ENCODE measurements at regions not wholly inside any gene's neighbourhood (a gene's known extent, or its start where the extent isn't known, plus 50 kb on each side); places are given as distances from the start of the nearest gene placed in this dataset.

DNA sequence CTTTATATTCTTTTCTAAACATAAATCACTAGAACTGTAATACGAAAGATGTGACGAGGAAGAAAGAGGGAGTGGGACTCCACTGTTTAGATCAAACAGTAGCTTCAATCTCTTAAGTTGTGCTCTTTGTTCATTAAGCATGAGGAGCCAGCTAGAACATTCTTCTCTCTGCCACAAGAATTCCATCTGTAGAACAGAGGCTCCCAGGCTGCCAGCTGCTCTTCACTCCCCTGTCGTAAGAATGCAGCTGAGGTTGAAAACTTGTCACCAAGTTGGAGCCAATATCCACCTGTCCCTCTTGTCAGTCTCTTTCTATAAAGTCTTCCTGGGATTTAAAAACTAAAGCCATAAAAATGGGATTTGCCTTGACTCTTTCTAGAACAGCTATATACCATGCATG, 65.0 kb upstream of the SEC24B start:
- TF ChIP-seq, protein P1, sequence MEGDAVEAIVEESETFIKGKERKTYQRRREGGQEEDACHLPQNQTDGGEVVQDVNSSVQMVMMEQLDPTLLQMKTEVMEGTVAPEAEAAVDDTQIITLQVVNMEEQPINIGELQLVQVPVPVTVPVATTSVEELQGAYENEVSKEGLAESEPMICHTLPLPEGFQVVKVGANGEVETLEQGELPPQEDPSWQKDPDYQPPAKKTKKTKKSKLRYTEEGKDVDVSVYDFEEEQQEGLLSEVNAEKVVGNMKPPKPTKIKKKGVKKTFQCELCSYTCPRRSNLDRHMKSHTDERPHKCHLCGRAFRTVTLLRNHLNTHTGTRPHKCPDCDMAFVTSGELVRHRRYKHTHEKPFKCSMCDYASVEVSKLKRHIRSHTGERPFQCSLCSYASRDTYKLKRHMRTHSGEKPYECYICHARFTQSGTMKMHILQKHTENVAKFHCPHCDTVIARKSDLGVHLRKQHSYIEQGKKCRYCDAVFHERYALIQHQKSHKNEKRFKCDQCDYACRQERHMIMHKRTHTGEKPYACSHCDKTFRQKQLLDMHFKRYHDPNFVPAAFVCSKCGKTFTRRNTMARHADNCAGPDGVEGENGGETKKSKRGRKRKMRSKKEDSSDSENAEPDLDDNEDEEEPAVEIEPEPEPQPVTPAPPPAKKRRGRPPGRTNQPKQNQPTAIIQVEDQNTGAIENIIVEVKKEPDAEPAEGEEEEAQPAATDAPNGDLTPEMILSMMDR (optimal IDR thresholded peaks at IDR 0.05 in 1 of 3, IDR thresholded peaks at IDR 0.05 in 1 of 3, conservative IDR thresholded peaks at IDR 0.05 in 1 of 3; ENCODE audit: extremely low read depth in 1 of 3, insufficient read depth in 2 of 3, low read length in 3 of 3): no peak
- no peak for TF ChIP-seq EZH2 (IDR thresholded peaks at IDR 0.05; ENCODE audit: low read length)
